IMR-90 (cell line): ENCODE measurements at regions not wholly inside any gene's neighbourhood (a gene's known extent, or its start where the extent isn't known, plus 50 kb on each side); places are given as distances from the start of the nearest gene placed in this dataset.

Source experiments
- ATAC-seq: fragments of 200-7000 bp; cut with Tn5 transposase; 2 replicates; pipeline ENCODE4 v1.9.1; 2020; ENCODE audit warnings: low read depth, mild to moderate bottlenecking, moderate library complexity
- BruUV-seq: library from RNA; stranded (reverse); fragments of 400-500 nt; replicated peaks from 2 replicates; lab custom pipeline; 2021; lab: Mats Ljungman, UMichigan
- CTCF ChIA-PET: fragments of 300-600 bp; formaldehyde crosslinking; extraction: SDS; loops from one replicate; lab custom pipeline; 2021; ENCODE audit warnings: antibody characterized with exemption; lab: Yijun Ruan, JAX
- POLR2A ChIA-PET: fragments of 300-600 bp; sonication (Branson Sonifier 250); formaldehyde crosslinking; loops from one replicate; lab custom pipeline; 2022; ENCODE audit warnings: antibody characterized with exemption; ENCODE audit not compliant: unreplicated experiment; lab: Charles Lee
- DNase-seq: peaks from one replicate; pipeline ENCODE4 v3.0.0; 2013
- H2AFZ ChIP-seq: replicated peaks from 2 replicates; pipeline ENCODE3; 2013; ENCODE audit warnings: low read length, mild to moderate bottlenecking; ENCODE audit not compliant: poor library complexity
- H2AK5ac ChIP-seq: 2 replicates; pipeline ENCODE4 v1.6.1; 2013; ENCODE audit warnings: low read depth, low read length, inconsistent platforms
- H2AK9ac ChIP-seq: replicated peaks from 2 replicates; pipeline ENCODE3; 2013; ENCODE audit warnings: mild to moderate bottlenecking, low read depth, low read length, moderate library complexity; ENCODE audit not compliant: poor library complexity
- H2BK120ac ChIP-seq: 2 replicates; pipeline ENCODE4 v1.6.1; 2013; ENCODE audit warnings: low read depth, low read length, inconsistent platforms
- H2BK15ac ChIP-seq: 3 replicates; pipeline ENCODE4 v1.6.1; 2013; ENCODE audit warnings: low read depth, low read length, inconsistent platforms
- H2BK20ac ChIP-seq: 2 replicates; pipeline ENCODE4 v1.6.1; 2013; ENCODE audit warnings: low read depth, mild to moderate bottlenecking, inconsistent platforms, low read length, moderate library complexity
- H2BK5ac ChIP-seq: 2 replicates; pipeline ENCODE4 v1.6.1; 2013; ENCODE audit warnings: mild to moderate bottlenecking, low read depth, low read length, inconsistent platforms; ENCODE audit not compliant: poor library complexity, severe bottlenecking
- H3K14ac ChIP-seq: replicated peaks from 2 replicates; pipeline ENCODE4 v1.6.1; 2013; ENCODE audit warnings: low read depth, low read length, inconsistent platforms
- H3K18ac ChIP-seq: 2 replicates; pipeline ENCODE4 v1.6.1; 2013; ENCODE audit warnings: low read depth, low read length, control low read depth
- H3K23ac ChIP-seq: 2 replicates; pipeline ENCODE4 v1.6.1; 2013; ENCODE audit warnings: low read depth, low read length, inconsistent platforms
- H3K27ac ChIP-seq: 2 replicates; pipeline ENCODE4 v1.5.1; 2013; ENCODE audit warnings: mild to moderate bottlenecking, control low read depth, low read length; ENCODE audit not compliant: insufficient read depth
- H3K27me3 ChIP-seq: 2 replicates; pipeline ENCODE4 v1.6.1; 2013; ENCODE audit warnings: low read length; ENCODE audit not compliant: control insufficient read depth, insufficient read depth
- H3K36me3 ChIP-seq: 2 replicates; pipeline ENCODE4 v1.6.1; 2013; ENCODE audit warnings: low read length, mixed read lengths; ENCODE audit not compliant: control insufficient read depth, insufficient read depth
- H3K4ac ChIP-seq: 2 replicates; pipeline ENCODE4 v1.6.1; 2013; ENCODE audit warnings: low read depth, low read length, inconsistent platforms
- H3K4me1 ChIP-seq: 2 replicates; pipeline ENCODE4 v1.6.1; 2013; ENCODE audit warnings: low read length, mixed read lengths; ENCODE audit not compliant: control insufficient read depth, insufficient read depth
- H3K4me2 ChIP-seq: 2 replicates; pipeline ENCODE4 v1.6.1; 2013; ENCODE audit warnings: low read depth, mild to moderate bottlenecking, control low read depth, low read length, moderate library complexity
- H3K4me3 ChIP-seq: 2 replicates; pipeline ENCODE4 v1.5.1; 2013; ENCODE audit warnings: low read depth, mild to moderate bottlenecking, control low read depth, low read length, moderate library complexity; ENCODE audit not compliant: insufficient read depth
- H3K56ac ChIP-seq: 2 replicates; pipeline ENCODE4 v1.6.1; 2013; ENCODE audit warnings: low read length, inconsistent platforms; ENCODE audit not compliant: insufficient read depth; ENCODE audit errors: extremely low read depth
- H3K79me1 ChIP-seq, 2 experiments: 2 replicates each; pipeline ENCODE4 v1.6.1; 2013; ENCODE audit warnings: low read length in 2 of 2, inconsistent platforms in 1 of 2, low read depth in 1 of 2
- H3K9ac ChIP-seq: 2 replicates; pipeline ENCODE4 v1.6.1; 2013; ENCODE audit warnings: low read depth, low read length, control low read depth
- H3K9me1 ChIP-seq: 2 replicates; pipeline ENCODE4 v1.6.1; 2013; ENCODE audit warnings: low read length, inconsistent platforms; ENCODE audit not compliant: insufficient read depth
- H3K9me3 ChIP-seq: 2 replicates; pipeline ENCODE4 v1.6.1; 2013; ENCODE audit warnings: low read length; ENCODE audit not compliant: control insufficient read depth, insufficient read depth
- H4K20me1 ChIP-seq: 2 replicates; pipeline ENCODE4 v1.6.1; 2013; ENCODE audit warnings: low read length, inconsistent platforms; ENCODE audit not compliant: insufficient read depth
- H4K5ac ChIP-seq: 2 replicates; pipeline ENCODE4 v1.6.1; 2013; ENCODE audit warnings: mild to moderate bottlenecking, low read depth, low read length, control low read depth
- H4K8ac ChIP-seq, 2 experiments: 2 replicates each; pipeline ENCODE4 v1.6.1; 2013; ENCODE audit warnings: low read depth in 2 of 2, low read length in 2 of 2, control low read depth in 1 of 2, inconsistent platforms in 1 of 2
- H4K91ac ChIP-seq: 2 replicates; pipeline ENCODE4 v1.6.1; 2013; ENCODE audit warnings: low read depth, low read length, inconsistent platforms; ENCODE audit not compliant: insufficient read depth
- BHLHE40 ChIP-seq: fragments of 150-350 bp; IDR thresholded peaks from 2 replicates; pipeline ENCODE4 v1.6.1; 2016; ENCODE audit warnings: mild to moderate bottlenecking, low read depth, low read length
- CEBPB ChIP-seq: IDR thresholded peaks from 2 replicates; pipeline ENCODE4 v1.6.1; 2012; ENCODE audit warnings: low read depth, low read length, improper control_type of control experiment
- CHD1 ChIP-seq: IDR thresholded peaks from 2 replicates; pipeline ENCODE4 v1.6.1; 2012; ENCODE audit warnings: low read depth, low read length, improper control_type of control experiment
- MAZ ChIP-seq: IDR thresholded peaks from 2 replicates; pipeline ENCODE4 v1.6.1; 2012; ENCODE audit warnings: low read depth, mild to moderate bottlenecking, low read length, improper control_type of control experiment, moderate library complexity, borderline replicate concordance
- NFE2L2 ChIP-seq: fragments of 150-350 bp; IDR thresholded peaks from 2 replicates; pipeline ENCODE4 v1.6.1; 2016; ENCODE audit warnings: low read depth, mild to moderate bottlenecking, low read length
- RFX5 ChIP-seq: IDR thresholded peaks from 2 replicates; pipeline ENCODE4 v1.8.0; 2012; ENCODE audit warnings: low read depth, mild to moderate bottlenecking, low read length, moderate library complexity
- WGBS, 2 experiments: methylation state at CpG; one replicate each; pipeline versions ENCODE4 v1.1.5 to v1.1.7; 2013; ENCODE audit warnings: missing lambda C conversion rate in 2 of 2; ENCODE audit not compliant: insufficient read length in 1 of 2; ENCODE audit errors: extremely low coverage in 2 of 2; 5-methylcytosine and 5-hydroxymethylcytosine counted together
- dilution Hi-C: fragments of 300-500 bp; cut with HindIII; formaldehyde crosslinking; loops from one replicate; pipeline ENCODE4 v1.14.3; 2018; ENCODE audit warnings: low sequenced_read_pairs; ENCODE audit not compliant: unreplicated experiment
- in situ Hi-C: fragments of 300-500 bp; cut with MboI; formaldehyde crosslinking; loops from 3 replicates; pipeline ENCODE4 v1.14.3; 2019; ENCODE audit warnings: low sequenced_read_pairs, inconsistent platforms, mixed read lengths
- intact Hi-C: fragments of 100-400 bp; cut with micrococcal nuclease; formaldehyde crosslinking; loops from 2 replicates; pipeline ENCODE4 v1.10.0; 2022

DNA sequence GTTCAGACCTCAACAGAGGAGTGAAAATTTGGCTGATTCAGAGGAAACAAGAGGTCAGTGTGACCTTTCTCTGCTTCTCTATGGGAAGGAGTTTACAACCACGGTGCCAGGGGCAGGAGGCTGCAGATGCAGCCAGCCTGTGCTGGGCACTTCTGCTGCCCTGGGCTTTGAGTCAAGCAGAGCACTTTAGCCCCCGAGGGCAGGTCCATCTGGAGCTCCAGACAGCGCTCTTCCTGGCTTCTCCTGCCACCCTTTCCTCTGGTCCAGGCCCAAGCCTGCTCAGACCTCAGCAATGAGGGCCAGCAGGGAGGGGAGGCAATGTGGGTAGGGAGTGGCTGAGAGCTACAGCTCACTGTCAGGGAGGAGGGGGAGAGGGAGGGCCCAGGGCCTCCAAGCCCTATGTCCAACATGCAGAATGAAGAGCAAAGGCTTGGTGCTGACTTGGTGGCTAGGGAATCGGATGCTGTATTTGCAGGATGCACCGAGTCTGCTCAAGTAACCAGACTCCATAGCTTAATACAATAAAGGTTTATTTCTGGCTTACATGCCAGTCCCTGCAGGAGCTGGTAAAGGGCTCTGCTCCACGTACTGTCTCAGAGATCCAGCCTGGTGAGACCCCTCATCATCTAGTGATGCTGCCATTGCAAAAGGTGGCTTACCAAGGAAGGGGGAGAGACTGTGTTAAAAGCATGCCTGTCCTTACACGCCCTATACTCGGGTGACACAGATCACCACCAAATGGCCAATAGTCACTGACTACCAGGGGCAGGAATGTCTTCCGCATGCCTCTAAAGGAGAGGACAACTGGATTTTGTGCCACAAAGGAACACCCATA lies 481.6 kb downstream of the RPS24 start:
- Histone ChIP-seq H3K23ac (no peak overlapping the region), H3K14ac (0 out of 2 replicates have a peak overlapping the region, but pooled peaks have one; percentile 14), H3K27me3 (no peaks in the 10 kb centered on the region; the same call in 1 of the 2 replicates), H2AK5ac (no peak overlapping the region), H3K9ac (no peak overlapping the region), H2BK120ac (no peak overlapping the region), H3K9me1 (no peaks in the 10 kb centered on the region; the same call in 1 of the 2 replicates), H3K27ac (no peak overlapping the region), H3K79me1 (no peaks in the 10 kb centered on the region), H2AFZ (peak overlapping the region; percentile 44), H4K5ac (no peak overlapping the region), H2BK20ac (no peak overlapping the region), H4K20me1 (no peaks in the 10 kb centered on the region), H3K4me3 (no peak overlapping the region), H3K4ac (no peak overlapping the region; the same call in 1 of the 2 replicates), H4K8ac (no peak overlapping the region), H3K36me3 (no peaks in the 10 kb centered on the region), H2AK9ac (no peak overlapping the region), H3K4me1 (peaks cover 3% of the 10 kb centered on the region; the same call in 1 of the 2 replicates), H3K18ac (no peak overlapping the region), H3K4me2 (no peak overlapping the region), H2BK15ac (no peak overlapping the region), H3K56ac (no peak overlapping the region), H4K91ac (no peak overlapping the region; the same call in 1 of the 2 replicates), H3K9me3 (no peaks in the 10 kb centered on the region), H2BK5ac (no peak overlapping the region)
- 96% methylated on average over 4 of the region's 9 CpGs; no CpG with 5 or more reads in 1 of the 2 experiments for WGBS, 2 experiments
- CTCF ChIA-PET, result no interaction called here
- BruUV-seq, result no TSS peak
- POLR2A ChIA-PET, result no interaction called here
- ATAC-seq, result peak; percentile 49
- in situ Hi-C loops, result no loop called here
- TF ChIP-seq CEBPB (no peak), NFE2L2 (no peak), MAZ (no peak), CHD1 (no peak), RFX5 (no peak), BHLHE40 (no peak)
- DNase-seq, result no peak
- dilution Hi-C loops, result no loop called here
- intact Hi-C loops, result no loop called here
